ENCODE measurements at regions not wholly inside any gene's neighbourhood (a gene's known extent, or its start where the extent isn't known, plus 50 kb on each side); places are given as distances from the start of the nearest gene placed in this dataset.

DNA sequence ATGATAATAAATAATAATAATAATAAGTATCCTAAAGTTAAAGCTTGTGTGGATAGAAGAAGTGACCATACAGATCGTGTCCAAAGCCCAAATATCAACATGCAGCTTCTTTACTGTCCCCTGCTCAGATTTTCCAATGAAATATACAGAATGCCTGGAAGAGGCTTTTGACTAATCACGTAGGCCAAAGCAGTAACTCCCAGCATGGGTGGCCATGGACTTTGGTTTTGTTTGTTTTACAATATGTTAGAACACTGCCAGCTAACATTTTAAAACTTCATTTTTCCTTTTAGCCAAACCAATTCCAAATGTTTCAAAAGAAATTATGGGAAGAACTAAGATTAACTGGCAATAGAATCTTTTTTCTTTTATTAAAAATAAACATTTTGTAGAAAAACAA lies 400.0 kb upstream of the FLRT2 start:
- TF ChIP-seq, protein P1, sequence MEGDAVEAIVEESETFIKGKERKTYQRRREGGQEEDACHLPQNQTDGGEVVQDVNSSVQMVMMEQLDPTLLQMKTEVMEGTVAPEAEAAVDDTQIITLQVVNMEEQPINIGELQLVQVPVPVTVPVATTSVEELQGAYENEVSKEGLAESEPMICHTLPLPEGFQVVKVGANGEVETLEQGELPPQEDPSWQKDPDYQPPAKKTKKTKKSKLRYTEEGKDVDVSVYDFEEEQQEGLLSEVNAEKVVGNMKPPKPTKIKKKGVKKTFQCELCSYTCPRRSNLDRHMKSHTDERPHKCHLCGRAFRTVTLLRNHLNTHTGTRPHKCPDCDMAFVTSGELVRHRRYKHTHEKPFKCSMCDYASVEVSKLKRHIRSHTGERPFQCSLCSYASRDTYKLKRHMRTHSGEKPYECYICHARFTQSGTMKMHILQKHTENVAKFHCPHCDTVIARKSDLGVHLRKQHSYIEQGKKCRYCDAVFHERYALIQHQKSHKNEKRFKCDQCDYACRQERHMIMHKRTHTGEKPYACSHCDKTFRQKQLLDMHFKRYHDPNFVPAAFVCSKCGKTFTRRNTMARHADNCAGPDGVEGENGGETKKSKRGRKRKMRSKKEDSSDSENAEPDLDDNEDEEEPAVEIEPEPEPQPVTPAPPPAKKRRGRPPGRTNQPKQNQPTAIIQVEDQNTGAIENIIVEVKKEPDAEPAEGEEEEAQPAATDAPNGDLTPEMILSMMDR (IDR thresholded peaks at IDR 0.05) = no peak
- Histone ChIP-seq H3K9me3 (no peaks in the 10 kb centered on the region), H3K4me3 (no peak overlapping the region), H3K27me3 (no peaks in the 10 kb centered on the region), H3K36me3 (no peaks in the 10 kb centered on the region), H3K4me1 (no peaks in the 10 kb centered on the region), H3K27ac (no peak overlapping the region)
- intact Hi-C loops (cut with DNase I) = no loop called here
- ATAC-seq (no peak), DNase-seq (no peak)

DNA sequence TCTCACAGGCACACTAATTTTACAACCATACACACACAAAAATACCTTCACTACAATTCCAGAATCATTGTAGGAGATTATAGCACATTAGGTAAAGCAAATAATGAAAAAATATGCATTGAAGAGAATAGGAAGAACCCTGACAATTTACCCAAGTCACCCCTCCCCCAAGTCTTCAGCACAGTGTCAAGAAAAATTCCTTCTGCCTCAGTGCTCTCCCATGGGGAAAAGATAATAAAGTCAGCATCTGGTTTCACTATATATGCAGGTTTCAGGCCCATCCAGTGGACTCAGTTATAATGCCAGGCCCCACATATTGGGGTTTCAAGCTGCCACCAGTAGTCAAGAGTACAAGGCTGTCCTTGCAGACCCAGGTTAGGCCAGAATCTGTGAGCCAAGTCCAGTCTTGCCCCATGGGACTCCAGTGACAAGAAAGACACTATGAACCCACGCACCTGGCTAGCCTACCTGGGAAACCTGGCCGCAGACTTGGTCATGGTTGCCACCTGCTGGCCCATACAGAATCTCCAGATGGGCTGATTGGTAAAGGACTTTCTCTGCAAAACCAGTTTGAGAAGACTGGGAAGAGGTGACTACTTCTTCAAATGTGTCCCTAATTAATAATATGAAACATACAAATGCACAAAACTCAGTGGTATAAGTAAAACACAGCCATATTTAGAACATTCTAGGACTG lies 398.6 kb upstream of the FLRT2 start:
- ATAC-seq = peak; percentile 69
- H3K9me3 ChIP-seq = no peaks in the 10 kb centered on the region

DNA sequence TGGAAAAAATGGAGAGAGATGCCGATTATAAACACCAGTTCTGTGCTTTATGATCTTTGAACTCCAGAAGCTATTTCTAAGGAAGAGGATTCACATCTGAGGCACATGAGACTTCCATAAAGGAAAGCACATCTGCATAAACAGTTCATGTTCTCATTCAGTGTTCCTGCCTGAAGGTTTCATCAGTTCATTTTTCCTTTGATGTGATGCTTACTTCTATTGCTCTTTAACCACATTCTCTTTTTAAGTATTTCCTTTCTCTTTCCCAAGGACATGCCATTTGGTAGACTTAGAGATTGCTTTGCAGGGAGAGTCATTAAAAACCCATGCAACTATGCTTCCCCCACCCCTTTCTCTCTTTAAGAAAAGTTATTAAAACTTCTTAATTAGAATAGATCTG lies 387.0 kb upstream of the FLRT2 start:
- Histone ChIP-seq H3K36me3 (no peaks in the 10 kb centered on the region), H3K27ac (no peak overlapping the region), H3K9me3 (no peaks in the 10 kb centered on the region), H3K4me1 (no peaks in the 10 kb centered on the region), H3K4me3 (no peak overlapping the region), H3K27me3 (no peaks in the 10 kb centered on the region)
- TF ChIP-seq, protein P1 (IDR thresholded peaks at IDR 0.05) = no peak
- intact Hi-C loops (cut with DNase I) = no loop called here
- ATAC-seq (no peak), DNase-seq (no peak)

More for the DNA sequence above, 398.6 kb upstream of the FLRT2 start:
- TF ChIP-seq, protein P1 (IDR thresholded peaks at IDR 0.05) = peak; percentile 29
- Histone ChIP-seq H3K4me3 (no peak overlapping the region), H3K4me1 (no peaks in the 10 kb centered on the region), H3K27me3 (no peaks in the 10 kb centered on the region), H3K27ac (no peak overlapping the region), H3K36me3 (no peaks in the 10 kb centered on the region)
- intact Hi-C loops (cut with DNase I) = no loop called here
- no peak for DNase-seq

DNA sequence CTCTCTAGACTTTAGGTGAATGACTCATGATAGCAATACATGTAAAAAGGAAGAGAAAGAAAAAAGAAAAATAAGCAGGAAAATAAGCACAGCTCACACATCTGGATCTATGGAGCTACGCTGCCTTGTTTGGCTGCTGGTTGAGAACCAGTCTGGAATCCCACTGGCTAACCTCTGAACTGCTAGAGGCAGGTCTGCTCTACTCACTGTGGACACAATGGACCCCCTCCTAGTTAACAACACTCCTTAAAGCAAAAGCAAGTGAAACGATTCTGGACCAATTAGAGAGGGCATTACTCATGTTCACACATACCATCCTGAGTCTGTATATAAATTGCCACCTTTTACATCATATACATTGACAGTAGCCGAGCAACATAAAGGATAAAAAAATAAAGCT lies 383.2 kb upstream of the FLRT2 start:
- intact Hi-C loops (cut with DNase I) = no loop called here
- Histone ChIP-seq H3K36me3 (no peaks in the 10 kb centered on the region), H3K4me1 (no peaks in the 10 kb centered on the region), H3K4me3 (no peak overlapping the region), H3K27me3 (no peaks in the 10 kb centered on the region), H3K27ac (no peak overlapping the region), H3K9me3 (no peaks in the 10 kb centered on the region)
- no peak for DNase-seq
- TF ChIP-seq, protein P1 (IDR thresholded peaks at IDR 0.05) = no peak
- ATAC-seq = no peak

DNA sequence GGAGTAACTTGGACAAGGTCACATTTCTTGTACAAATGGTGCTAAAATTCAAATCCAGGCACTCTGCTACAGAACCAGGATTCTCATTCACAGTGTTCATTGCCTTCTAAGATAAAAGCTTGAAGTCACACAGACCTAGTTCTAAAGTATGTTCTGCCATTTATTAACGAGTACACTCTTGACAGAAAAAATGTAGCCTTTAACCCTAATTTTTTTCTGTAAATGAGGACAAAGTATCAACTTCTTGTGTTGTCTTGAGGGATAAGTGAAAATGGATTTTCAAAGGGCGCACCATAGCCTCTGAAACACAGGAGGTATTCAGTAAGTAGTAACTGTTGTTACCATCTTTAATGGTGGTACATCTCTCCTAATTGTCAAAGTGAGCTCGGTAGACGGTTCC lies 379.8 kb upstream of the FLRT2 start:
- intact Hi-C loops (cut with DNase I) = no loop called here
- ATAC-seq (no peak), DNase-seq (no peak)
- TF ChIP-seq, protein P1 (IDR thresholded peaks at IDR 0.05) = no peak
- Histone ChIP-seq H3K27me3 (no peaks in the 10 kb centered on the region), H3K36me3 (no peaks in the 10 kb centered on the region), H3K4me1 (no peaks in the 10 kb centered on the region), H3K9me3 (no peaks in the 10 kb centered on the region), H3K27ac (no peak overlapping the region), H3K4me3 (no peak overlapping the region)

DNA sequence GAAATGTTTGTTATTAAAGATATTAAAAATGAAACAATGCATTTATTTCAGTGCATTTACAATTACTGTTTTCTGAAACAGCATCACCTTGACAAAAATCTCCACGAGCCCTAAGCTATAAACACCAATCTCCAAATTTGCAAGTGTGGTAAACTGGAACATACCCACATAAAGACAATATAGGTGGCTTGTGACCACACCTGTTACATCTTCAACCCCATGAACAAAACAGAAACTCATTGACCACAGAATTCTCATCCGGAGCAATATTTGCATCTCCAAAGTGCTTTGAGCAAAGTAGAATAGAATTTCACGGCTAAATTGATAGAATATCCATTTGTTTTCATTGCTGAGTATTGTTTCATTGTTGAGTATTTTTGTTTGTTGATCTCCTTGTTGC lies 375.2 kb upstream of the FLRT2 start:
- Histone ChIP-seq H3K27me3 (no peaks in the 10 kb centered on the region), H3K9me3 (no peaks in the 10 kb centered on the region), H3K36me3 (no peaks in the 10 kb centered on the region), H3K27ac (no peak overlapping the region), H3K4me1 (no peaks in the 10 kb centered on the region), H3K4me3 (no peak overlapping the region)
- DNase-seq (no peak), ATAC-seq (no peak)
- TF ChIP-seq, protein P1 (IDR thresholded peaks at IDR 0.05) = no peak
- intact Hi-C loops (cut with DNase I) = no loop called here
